Activated CD8-positive, alpha-beta memory T cell treated with anti-CD3 and anti-CD28 coated beads, Interleukin-2, amount 10 ng/mL, durations not matched to agents 7 days and 5 days (primary cell): ENCODE measurements at regions not wholly inside any gene's neighbourhood (a gene's known extent, or its start where the extent isn't known, plus 50 kb on each side); places are given as distances from the start of the nearest gene placed in this dataset.

Source experiments
- ATAC-seq: fragments of 150-1000 bp; cut with Tn5 transposase; one replicate; pipeline ENCODE4 v1.10.0; 2021; ENCODE audit warnings: moderate library complexity
- CTCF ChIA-PET: fragments of 350-600 bp; sonication (Branson Sonifier 250); formaldehyde crosslinking; loops from one replicate; lab custom pipeline; 2021; ENCODE audit warnings: antibody characterized with exemption; lab: Charles Lee
- DNase-seq: peaks from one replicate; pipeline ENCODE4 v3.0.0-alpha.2; 2020
- H3K27ac Mint-ChIP-seq: one replicate; pipeline ENCODE4 v1.8.0; 2021; ENCODE audit warnings: mild to moderate bottlenecking, mixed read lengths
- H3K27me3 Mint-ChIP-seq: one replicate; pipeline ENCODE4 v1.8.0; 2021; ENCODE audit warnings: mixed read lengths
- H3K36me3 Mint-ChIP-seq: one replicate; pipeline ENCODE4 v1.8.0; 2021; ENCODE audit warnings: mild to moderate bottlenecking, mixed read lengths
- H3K4me1 Mint-ChIP-seq: one replicate; pipeline ENCODE4 v1.8.0; 2021; ENCODE audit warnings: mixed read lengths
- H3K4me3 Mint-ChIP-seq: one replicate; pipeline ENCODE4 v1.8.0; 2021; ENCODE audit warnings: mild to moderate bottlenecking, moderate library complexity, mixed read lengths
- H3K9me3 Mint-ChIP-seq: one replicate; pipeline ENCODE4 v1.8.0; 2022; ENCODE audit warnings: low read depth, mixed read lengths

DNA sequence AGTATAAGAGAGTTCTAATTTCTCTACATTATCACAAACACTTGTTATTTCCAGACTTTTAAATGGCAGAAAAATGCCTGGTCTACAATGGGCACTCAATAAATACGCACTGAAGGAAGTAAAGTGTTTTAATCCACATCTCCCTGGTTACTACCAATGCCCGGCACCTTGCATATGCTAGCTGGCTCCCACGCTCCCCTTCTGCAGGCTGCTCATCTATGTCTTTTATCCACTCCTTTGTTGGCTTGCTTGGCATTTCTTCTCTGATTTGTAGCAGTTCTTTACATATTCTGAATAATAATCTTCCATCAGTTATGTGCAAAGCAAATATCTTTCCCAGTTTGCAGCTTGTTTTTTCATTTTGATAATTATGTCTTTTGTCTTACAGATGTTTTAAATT lies 74.6 kb upstream of the PRR23E start:
- ATAC-seq (no peak), DNase-seq (no peak)
- CTCF ChIA-PET, result no interaction called here
- Mint-ChIP-seq H3K36me3 (no peaks in the 10 kb centered on the region), H3K27me3 (peaks cover 4% of the 10 kb centered on the region), H3K4me3 (no peak overlapping the region), H3K4me1 (no peaks in the 10 kb centered on the region), H3K9me3 (no peaks in the 10 kb centered on the region), H3K27ac (no peak overlapping the region)

DNA sequence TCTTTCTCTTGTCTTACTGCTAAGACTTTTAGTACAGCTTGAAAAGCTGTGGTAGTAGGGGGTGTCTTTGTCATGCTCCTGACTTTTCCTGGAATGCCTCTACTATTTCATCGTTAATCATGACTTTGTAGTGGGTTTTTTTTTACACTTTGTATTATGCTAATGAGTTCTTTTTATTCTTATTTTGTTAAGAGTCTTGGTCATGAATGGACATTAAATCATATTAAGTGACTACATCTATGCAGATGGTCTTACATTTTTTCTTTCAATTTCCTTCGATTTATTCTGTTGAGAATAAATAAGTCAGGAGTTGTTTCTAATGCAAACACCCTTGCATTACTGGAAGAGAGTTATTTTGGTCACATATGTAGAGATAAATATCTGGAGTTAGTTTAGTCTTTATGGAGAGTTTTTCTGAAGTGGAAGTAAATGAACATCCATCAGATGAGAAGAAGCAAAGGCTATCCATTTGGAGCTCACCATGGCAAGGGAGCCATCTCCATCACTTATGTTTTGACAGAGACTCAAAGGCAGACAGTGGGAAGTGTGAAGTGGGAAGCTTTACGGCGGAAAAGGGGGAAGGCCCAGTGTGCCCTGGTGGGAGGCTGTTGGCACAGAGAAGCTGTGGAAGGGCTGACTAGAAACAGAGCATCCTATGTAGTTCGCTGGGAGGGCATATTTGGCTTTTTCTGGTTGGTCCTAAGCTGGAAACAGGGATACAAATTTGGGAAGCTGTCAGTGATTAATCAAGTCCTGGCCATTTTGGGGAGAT lies 73.1 kb upstream of the PRR23E start:
- peaks cover 4% of the 10 kb centered on the region for H3K27me3 Mint-ChIP-seq
- ATAC-seq (no peak), DNase-seq (no peak)
- H3K27ac Mint-ChIP-seq, result no peak overlapping the region
- no peak overlapping the region for H3K4me3 Mint-ChIP-seq
- H3K36me3 Mint-ChIP-seq, result no peaks in the 10 kb centered on the region
- CTCF ChIA-PET, result no interaction called here
- H3K9me3 Mint-ChIP-seq, result no peaks in the 10 kb centered on the region
- no peaks in the 10 kb centered on the region for H3K4me1 Mint-ChIP-seq

DNA sequence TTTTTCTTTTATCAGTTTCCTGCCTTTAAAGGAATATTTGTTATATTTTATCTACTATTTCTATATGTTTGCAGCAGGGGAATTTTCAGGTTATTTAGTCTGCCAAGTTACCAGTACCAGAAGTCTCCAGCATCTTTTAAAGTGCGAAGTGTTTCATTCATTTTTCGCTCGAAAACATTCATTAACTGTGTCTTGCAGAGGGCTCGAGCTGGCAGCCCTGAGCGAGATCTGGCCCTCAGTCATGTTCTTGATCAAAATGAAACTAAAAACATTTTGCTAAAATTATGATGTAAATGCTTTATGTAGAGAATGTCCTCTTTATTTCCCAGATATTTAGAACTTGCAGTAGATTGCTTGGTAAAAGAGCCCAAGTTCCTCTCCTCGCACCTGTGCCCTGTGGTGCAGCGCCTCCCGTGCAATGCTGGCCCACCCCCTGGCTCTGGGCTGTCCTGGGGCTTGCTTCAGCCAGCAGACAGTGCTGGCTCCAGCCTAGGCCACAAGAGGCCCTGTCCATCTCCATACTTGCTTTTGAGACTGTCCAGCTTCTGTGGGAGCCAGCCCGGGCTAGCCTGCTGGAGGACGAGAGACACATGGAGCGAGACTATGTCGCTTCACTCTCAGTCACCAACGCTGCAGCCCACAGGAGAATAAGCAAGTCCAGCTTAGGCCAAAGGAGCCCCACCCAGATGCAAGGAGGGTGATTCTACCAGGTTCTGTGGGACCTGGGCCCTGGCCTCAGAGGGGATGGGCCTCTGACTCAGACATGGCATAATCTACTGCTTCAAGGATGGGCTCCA lies 71.9 kb upstream of the PRR23E start:
- Mint-ChIP-seq H3K4me1 (no peaks in the 10 kb centered on the region), H3K36me3 (no peaks in the 10 kb centered on the region), H3K9me3 (no peaks in the 10 kb centered on the region), H3K4me3 (no peak overlapping the region), H3K27me3 (peaks cover 4% of the 10 kb centered on the region), H3K27ac (no peak overlapping the region)
- CTCF ChIA-PET, result no interaction called here
- DNase-seq (no peak), ATAC-seq (no peak)

DNA sequence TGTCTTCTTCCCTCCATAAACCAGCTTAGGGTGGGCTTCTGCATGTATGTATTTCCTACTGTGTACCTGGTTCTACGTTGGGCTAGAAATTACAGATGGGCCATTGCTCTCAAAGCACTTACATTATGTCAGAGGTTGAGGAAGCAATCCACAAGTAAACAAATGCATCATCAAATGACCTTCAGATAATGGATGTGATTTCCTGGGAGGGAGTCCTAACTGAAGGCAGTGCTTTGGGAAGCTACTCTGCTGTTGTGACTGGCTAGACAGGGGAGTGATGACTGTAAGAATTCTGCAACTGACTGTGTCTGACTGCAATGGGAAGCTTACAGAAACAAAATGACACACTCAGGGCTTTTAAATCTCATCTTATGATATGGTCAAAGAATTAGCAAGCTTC lies 71.0 kb upstream of the PRR23E start:
- no peak for ATAC-seq
- Mint-ChIP-seq H3K27ac (no peak overlapping the region), H3K27me3 (peaks cover 4% of the 10 kb centered on the region), H3K4me1 (no peaks in the 10 kb centered on the region), H3K4me3 (no peak overlapping the region), H3K36me3 (no peaks in the 10 kb centered on the region), H3K9me3 (no peaks in the 10 kb centered on the region)
- CTCF ChIA-PET, result no interaction called here
- DNase-seq, result no peak

DNA sequence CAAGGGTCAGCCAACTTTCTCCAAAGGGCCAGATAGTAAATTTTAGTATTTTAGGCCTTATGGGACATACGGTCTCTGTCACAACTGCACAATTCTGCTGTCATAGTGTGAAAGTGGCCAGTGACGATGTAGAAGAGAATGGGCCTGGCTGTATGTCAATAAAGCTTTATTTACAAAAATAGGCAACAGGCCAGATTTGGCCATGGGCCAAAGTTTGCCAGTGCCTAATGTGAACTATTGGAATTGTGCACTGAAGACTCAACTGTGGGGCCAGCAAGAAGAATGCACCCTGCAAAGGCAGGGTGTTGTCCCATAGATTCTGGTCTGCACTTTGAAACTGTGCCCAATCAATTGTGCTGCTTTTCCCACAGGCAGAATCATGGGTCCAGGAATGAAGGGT lies 69.4 kb upstream of the PRR23E start:
- H3K4me1 Mint-ChIP-seq, result no peaks in the 10 kb centered on the region
- no peak for DNase-seq
- ATAC-seq, result no peak
- peaks cover 8% of the 10 kb centered on the region for H3K27me3 Mint-ChIP-seq
- H3K9me3 Mint-ChIP-seq, result no peaks in the 10 kb centered on the region
- CTCF ChIA-PET, result no interaction called here
- no peak overlapping the region for H3K4me3 Mint-ChIP-seq
- no peaks in the 10 kb centered on the region for H3K36me3 Mint-ChIP-seq
- H3K27ac Mint-ChIP-seq, result no peak overlapping the region

DNA sequence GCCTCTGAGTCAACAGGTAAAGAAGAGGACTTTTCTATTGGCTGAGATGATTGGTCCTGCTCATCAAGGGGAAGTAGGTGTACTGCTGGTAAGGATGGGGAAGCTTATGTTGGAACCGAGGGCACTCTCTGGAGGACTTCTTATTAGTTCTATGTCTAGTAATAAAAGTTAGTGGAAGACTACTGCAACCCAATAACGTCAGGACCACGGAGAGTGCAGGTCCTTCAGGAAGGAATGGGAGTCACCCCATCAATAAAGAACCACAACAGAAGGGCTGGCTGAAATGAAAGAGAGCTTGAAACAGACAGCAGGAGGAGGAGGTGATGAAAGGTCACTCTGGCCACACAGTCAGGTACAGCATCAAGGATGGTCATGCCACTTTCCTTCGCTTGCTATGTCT lies 68.8 kb upstream of the PRR23E start:
- Mint-ChIP-seq H3K27me3 (peaks cover 8% of the 10 kb centered on the region), H3K9me3 (no peaks in the 10 kb centered on the region), H3K36me3 (no peaks in the 10 kb centered on the region), H3K27ac (no peak overlapping the region), H3K4me1 (no peaks in the 10 kb centered on the region), H3K4me3 (no peak overlapping the region)
- DNase-seq, result no peak
- no peak for ATAC-seq
- CTCF ChIA-PET, result no interaction called here

DNA sequence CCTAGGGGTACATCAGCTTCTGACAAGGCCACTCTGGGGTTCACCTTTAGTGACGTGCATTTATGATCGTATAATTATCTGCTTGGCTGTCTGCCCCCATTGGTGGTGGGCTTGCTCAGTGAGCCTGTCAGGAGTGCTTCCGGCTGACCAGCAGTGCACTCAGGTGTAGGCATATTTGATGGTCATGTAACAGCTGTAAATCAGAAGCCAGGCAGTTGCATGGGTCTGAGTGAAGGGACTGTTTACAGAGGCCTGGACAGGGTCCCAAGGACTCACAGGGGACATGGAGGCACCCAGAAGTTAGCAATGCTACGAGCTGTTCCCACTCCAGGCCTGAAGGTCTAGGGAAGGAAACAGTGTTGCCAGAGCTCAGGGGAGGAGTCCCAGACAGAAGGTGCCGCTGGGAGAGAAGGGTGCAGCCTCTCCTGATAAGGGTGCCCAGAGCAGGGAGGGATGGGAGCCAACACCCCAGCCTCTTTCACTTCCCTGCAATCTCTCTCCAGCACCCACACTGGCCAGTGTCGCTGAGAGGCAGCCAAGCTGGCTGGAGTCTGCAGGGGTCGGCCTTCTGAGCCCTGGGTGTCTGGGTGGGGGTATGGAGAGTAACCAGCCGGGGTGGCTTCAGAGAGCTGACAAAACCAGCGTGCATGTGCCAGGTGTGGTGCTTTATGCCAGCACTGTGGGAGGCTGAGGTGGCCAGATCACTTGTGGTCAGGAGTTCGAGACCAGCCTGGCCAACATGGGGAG lies 61.3 kb upstream of the PRR23E start:
- Mint-ChIP-seq H3K9me3 (no peaks in the 10 kb centered on the region), H3K27ac (no peak overlapping the region)
- ATAC-seq, result no peak

DNA sequence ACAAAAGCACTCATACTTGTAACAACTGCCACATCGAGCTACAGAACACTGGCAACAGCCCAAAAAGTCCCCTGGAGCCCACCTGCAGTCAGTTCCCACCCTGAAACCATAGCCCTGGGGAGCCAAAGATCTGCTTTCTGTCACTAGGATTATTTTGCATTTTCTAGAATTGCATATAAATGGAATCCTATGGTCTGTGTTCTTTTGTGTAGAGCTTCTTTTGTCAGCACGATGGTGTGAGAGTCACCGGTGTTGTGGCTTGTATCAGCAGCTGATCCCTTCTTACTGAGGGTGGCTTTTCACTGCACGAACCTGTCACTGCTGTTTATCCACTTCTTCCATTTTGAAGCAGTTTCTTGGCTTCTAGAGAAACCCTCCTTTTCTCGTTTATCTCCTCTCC lies 60.1 kb upstream of the PRR23E start:
- Mint-ChIP-seq H3K27ac (no peak overlapping the region), H3K9me3 (no peaks in the 10 kb centered on the region), H3K4me1 (no peaks in the 10 kb centered on the region), H3K4me3 (no peak overlapping the region), H3K36me3 (no peaks in the 10 kb centered on the region), H3K27me3 (peaks cover 40% of the 10 kb centered on the region)
- ATAC-seq (no peak), DNase-seq (peak; percentile 9)
- CTCF ChIA-PET, result no interaction called here

More for the DNA sequence above, 61.3 kb upstream of the PRR23E start:
- DNase-seq, result peak; percentile 23
- Mint-ChIP-seq H3K4me1 (no peaks in the 10 kb centered on the region), H3K4me3 (no peak overlapping the region), H3K27me3 (peaks cover 40% of the 10 kb centered on the region), H3K36me3 (no peaks in the 10 kb centered on the region)
- CTCF ChIA-PET, result no interaction called here

DNA sequence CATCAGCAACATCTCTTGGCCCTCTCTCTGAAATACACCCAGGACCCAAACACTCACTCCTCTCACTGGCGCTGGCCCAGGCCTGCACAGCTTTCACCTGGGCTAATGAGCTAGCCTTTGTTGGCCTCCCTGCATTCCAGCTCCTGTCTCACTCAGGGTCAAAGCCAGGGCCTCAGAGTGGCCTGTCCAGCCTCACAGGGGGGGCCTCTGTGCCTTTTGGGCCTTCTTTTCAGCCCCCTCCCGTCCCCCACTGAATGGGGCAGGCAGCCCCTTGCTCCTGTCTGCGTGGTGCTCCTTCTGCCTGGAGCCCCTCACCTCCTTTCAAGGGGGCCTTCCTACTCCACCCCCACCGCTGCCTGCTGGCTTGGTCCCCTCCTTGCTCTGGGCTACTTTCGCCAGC lies 59.0 kb upstream of the PRR23E start:
- Mint-ChIP-seq H3K36me3 (no peaks in the 10 kb centered on the region), H3K27ac (no peak overlapping the region), H3K9me3 (no peaks in the 10 kb centered on the region), H3K4me1 (no peaks in the 10 kb centered on the region), H3K4me3 (no peak overlapping the region), H3K27me3 (peaks cover 40% of the 10 kb centered on the region)
- DNase-seq (peak; percentile 21), ATAC-seq (no peak)
- CTCF ChIA-PET, result no interaction called here

DNA sequence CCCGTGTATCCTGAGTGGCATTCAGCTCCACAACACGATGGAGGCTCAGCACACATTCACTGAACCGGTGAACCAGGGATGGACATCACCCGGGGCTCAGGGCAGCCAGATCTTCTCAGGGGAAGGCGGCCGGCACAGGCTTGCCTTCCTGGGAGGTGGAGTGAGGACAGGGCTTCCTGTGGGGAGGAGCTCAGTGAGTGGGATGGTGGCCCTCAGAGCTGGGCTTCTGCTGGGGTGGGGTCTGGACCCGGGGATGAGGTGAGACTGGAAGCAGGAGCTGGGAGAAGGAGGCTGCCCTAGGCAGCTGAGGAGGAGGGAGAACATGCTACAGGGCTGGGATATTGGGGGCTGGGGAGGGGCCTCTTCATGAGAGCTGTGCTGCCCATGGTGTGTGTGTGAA lies 58.5 kb upstream of the PRR23E start:
- H3K36me3 Mint-ChIP-seq, result no peaks in the 10 kb centered on the region
- DNase-seq (peak; percentile 18), ATAC-seq (no peak)
- H3K4me3 Mint-ChIP-seq, result no peak overlapping the region
- H3K27me3 Mint-ChIP-seq, result peaks cover 40% of the 10 kb centered on the region
- H3K4me1 Mint-ChIP-seq, result no peaks in the 10 kb centered on the region
- CTCF ChIA-PET, result no interaction called here
- H3K9me3 Mint-ChIP-seq, result no peaks in the 10 kb centered on the region
- no peak overlapping the region for H3K27ac Mint-ChIP-seq

DNA sequence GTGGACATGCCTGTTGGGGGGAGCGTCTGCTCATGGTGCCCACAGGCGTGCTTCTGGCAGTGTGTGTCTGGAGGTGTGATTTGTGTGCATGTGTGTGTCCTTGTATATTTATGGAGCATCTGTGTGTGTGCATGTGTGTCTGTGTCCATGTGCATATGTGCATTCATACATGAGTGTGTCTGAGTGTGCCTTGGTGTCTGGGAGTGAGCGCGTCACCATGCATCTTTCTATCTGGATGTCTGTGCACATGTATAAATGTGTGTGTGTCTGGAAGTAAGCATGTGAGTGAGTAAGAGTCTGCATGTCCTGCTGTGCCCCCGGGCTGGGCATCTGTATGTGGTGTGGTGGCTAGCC lies 58.1 kb upstream of the PRR23E start:
- no peaks in the 10 kb centered on the region for H3K4me1 Mint-ChIP-seq
- H3K27ac Mint-ChIP-seq, result no peak overlapping the region
- H3K27me3 Mint-ChIP-seq, result peaks cover 40% of the 10 kb centered on the region
- DNase-seq (no peak), ATAC-seq (no peak)
- H3K36me3 Mint-ChIP-seq, result no peaks in the 10 kb centered on the region
- H3K4me3 Mint-ChIP-seq, result no peak overlapping the region
- CTCF ChIA-PET, result no interaction called here
- no peaks in the 10 kb centered on the region for H3K9me3 Mint-ChIP-seq

DNA sequence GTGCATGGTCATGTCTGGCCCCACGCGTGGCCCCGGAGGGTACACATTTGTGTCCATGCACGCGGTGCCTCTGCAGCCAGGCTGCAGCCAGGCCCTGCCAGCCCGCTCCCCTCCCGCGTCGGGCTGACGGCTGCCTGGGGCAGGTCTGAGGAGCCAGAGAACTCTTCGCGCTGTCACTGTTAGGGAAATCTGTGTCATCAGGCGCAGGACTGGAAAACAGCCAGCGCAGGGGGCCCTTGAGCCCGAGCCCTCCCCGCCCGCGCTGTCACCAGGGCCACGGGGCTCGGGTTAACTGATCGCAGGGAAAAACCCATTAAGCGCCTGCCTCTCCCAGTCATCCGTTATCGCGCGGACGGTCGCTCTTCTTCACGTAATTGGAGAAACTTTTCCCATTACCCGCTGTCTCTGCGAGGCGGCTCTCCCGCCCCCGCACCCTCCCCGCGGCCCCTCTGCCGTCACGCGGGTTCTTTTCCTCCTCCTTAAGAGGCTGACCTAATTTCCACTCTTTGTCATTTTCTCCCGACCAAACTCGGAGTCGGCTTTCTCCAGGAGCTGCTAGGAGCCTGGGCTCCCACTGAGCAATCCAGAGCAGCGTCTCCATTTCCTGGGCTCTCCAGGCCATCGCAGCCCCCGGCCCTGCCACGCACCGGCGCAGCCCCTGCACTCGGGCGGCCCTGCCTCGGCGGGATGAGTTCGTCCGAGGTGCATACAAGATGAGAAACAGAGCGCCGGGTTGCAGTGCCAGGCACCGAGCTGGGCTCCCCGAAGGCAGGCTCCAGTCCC lies 57.5 kb upstream of the PRR23E start:
- Mint-ChIP-seq H3K27me3 (peaks cover 40% of the 10 kb centered on the region), H3K27ac (no peak overlapping the region), H3K36me3 (no peaks in the 10 kb centered on the region), H3K4me1 (no peaks in the 10 kb centered on the region), H3K4me3 (no peak overlapping the region), H3K9me3 (no peaks in the 10 kb centered on the region)
- CTCF ChIA-PET, result no interaction called here
- no peak for ATAC-seq
- DNase-seq, result peak; percentile 30

DNA sequence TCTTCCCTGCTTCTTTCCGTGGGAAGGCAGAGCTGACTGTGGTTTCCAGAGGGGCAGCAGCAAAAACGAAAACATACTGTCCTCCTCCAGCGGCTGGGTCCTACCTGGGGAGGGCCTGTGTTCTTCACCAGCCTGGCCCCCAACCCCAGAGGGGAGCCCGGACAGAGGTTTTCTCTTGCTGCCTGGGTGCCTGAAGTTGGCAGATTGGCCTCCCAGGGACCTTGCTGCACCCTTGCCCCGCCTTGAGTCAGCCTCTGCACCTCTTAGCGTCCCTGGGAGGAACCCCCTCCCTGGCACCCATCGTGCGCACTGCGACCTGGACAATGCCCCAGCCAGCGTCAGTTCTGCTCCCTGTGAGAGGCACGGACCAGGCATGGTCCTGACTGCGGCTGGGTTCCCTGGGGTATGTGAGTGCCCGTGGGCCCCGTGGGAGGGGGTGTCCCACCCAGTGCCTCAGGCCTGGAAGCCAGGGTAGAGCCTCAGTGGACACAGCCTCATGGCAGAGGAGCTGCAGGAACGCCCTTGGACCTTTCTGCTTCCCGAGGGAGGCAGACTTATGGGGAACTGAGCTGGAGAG lies 56.8 kb upstream of the PRR23E start:
- Mint-ChIP-seq H3K9me3 (no peaks in the 10 kb centered on the region), H3K4me3 (no peak overlapping the region), H3K4me1 (no peaks in the 10 kb centered on the region), H3K36me3 (no peaks in the 10 kb centered on the region), H3K27me3 (peaks cover 40% of the 10 kb centered on the region), H3K27ac (no peak overlapping the region)
- CTCF ChIA-PET, result no interaction called here
- ATAC-seq, result no peak
- peak; percentile 30 for DNase-seq
